Transverse colon (tissue), 4 donors: ENCODE measurements at regions not wholly inside any gene's neighbourhood (a gene's known extent, or its start where the extent isn't known, plus 50 kb on each side); places are given as distances from the start of the nearest gene placed in this dataset.
"Not testable (repeated sequence)": the region's sequence is repeated elsewhere in the genome, so short reads cannot be mapped to it uniquely, and the experiment has no call there.

ENCODE experiments used
- DNase-seq: peaks from one replicate; pipeline ENCODE4 v3.0.0-alpha.2; 2019
- H3K27ac ChIP-seq, 4 donors: fragments of 200-600 bp; sonication (generic); 2 replicates each; pipeline ENCODE4 v1.5.1; 2016 to 2018; ENCODE audit warnings: inconsistent platforms in 4 of 4
- H3K27me3 ChIP-seq: fragments of 200-600 bp; sonication (generic); 2 replicates; pipeline ENCODE4 v1.5.1; 2017; ENCODE audit warnings: inconsistent platforms
- H3K36me3 ChIP-seq, 4 donors: fragments of 200-600 bp; sonication (generic); 2 replicates each; pipeline ENCODE4 v1.5.1; 2017 to 2019; ENCODE audit warnings: inconsistent platforms in 4 of 4
- H3K4me1 ChIP-seq, 4 donors: fragments of 200-600 bp; sonication (generic); 2 replicates each; pipeline ENCODE4 v1.5.1; 2017 to 2020; ENCODE audit warnings: inconsistent platforms in 4 of 4
- H3K4me3 ChIP-seq, 4 donors: fragments of 200-600 bp; sonication (generic); 1 replicate in 1 of 4; 2 replicates in 3 of 4; pipeline versions ENCODE4 v1.5.1 to v1.6.1; 2017 to 2019; ENCODE audit warnings: inconsistent platforms in 4 of 4
- H3K9me3 ChIP-seq, 2 donors: fragments of 200-600 bp; sonication (generic); 2 replicates each; pipeline ENCODE4 v1.5.1; 2017 to 2019; ENCODE audit warnings: inconsistent platforms in 2 of 2
- EP300 ChIP-seq: sonication (generic); formaldehyde crosslinking; IDR thresholded peaks from one replicate; pipeline ENCODE4 v1.6.1; 2017; ENCODE audit warnings: antibody characterized with exemption, low read depth
- POLR2A ChIP-seq: fragments of 450-650 bp; IDR thresholded peaks from one replicate; pipeline ENCODE4 v1.6.1; 2016; ENCODE audit warnings: antibody characterized with exemption, mild to moderate bottlenecking, moderate library complexity
- POLR2AphosphoS5 ChIP-seq, 3 donors: sonication (generic); formaldehyde crosslinking; IDR thresholded peaks; one replicate each; pipeline ENCODE4 v1.6.1; 2016; ENCODE audit warnings: antibody characterized with exemption in 3 of 3
- WGBS, 2 donors: methylation state at CpG; one replicate each; pipeline ENCODE4 v1.1.5; 2018; ENCODE audit warnings: low coverage in 1 of 2; 5-methylcytosine and 5-hydroxymethylcytosine counted together
- in situ Hi-C, 4 donors: fragments of 200-750 bp; cut with MboI; loops; one replicate each; pipeline versions ENCODE4 v1.15.0 to v1.15.1; 2017; ENCODE audit warnings: low sequenced_read_pairs in 3 of 4, low pct_ligation_motif_present in 1 of 4, low pct_unique_long_range_greater_than_20kb in 1 of 4
- intact Hi-C: fragments of 100-400 bp; cut with DNase I; formaldehyde crosslinking; loops from one replicate; pipeline ENCODE4 v1.15.1; 2023; ENCODE audit warnings: low total_unique reads
- TF ChIP-seq, protein P1 (sequence below), 5 experiments: fragments of 200-600 bp in 3 of 5; fragments of 450-650 bp in 2 of 5; sonication (generic) in 3 of 5; IDR thresholded peaks; 1 replicate in 2 of 5; 2 replicates in 3 of 5; pipeline ENCODE4 v1.5.1; 2016 to 2017; ENCODE audit warnings: antibody characterized with exemption in 5 of 5, inconsistent platforms in 3 of 5, mild to moderate bottlenecking in 2 of 5, moderate library complexity in 1 of 5

DNA sequence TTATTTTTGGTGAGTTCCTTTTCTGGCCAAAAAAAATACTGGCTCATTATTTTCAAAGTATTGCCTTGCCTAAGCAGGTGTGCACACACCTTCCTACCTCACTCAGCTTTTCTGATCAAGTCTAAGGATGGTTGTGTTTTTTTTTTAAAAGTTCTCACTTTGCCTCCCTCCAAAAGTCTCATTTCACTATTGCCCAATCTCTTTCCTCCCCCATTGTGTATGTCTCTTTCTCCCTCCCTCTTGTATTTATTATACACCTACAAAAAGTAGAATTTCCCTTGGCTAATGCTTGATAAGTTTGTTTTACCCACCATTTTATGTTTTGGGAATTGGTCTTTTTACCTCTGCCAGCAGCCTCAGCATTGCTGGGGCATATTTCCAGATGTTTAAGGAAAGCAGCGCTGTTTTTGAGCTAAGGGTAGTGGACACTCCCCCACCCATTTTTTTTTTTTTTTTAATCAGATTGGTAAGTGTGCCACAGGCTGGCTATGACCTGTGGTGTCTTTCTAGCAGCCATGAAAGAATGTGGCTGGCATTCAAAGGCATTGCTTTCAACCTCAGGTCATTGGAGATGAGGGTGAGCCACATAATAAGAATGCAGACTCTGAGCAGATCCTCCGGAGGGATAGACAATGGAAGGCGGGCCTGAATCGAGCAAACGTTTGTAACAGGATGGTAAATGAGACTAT, 668.6 kb downstream of the UTRN start:
- DNase-seq = no peak
- in situ Hi-C loops = no loop called here

DNA sequence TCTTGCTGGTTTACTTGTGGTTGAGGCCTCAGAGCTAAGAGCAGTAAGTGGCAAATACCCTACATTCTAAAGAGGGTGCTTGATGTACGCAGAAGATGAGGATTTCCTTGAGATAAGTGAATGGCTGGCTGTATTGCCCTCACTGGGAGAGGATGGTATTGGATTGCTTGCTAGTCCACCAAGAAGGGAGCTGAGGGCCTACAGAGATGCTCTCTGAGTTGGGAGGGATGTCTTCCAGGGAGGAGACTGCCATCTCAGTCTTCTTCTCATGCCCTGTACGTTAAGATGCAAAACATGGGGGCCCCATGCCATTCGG, 669.1 kb downstream of the UTRN start:
- H3K4me3 ChIP-seq = no peak overlapping the region
- intact Hi-C loops (no loop called here), in situ Hi-C loops (no loop called here)
- H3K4me1 ChIP-seq = no peaks in the 10 kb centered on the region
- H3K36me3 ChIP-seq = no peaks in the 10 kb centered on the region
- H3K9me3 ChIP-seq = no peaks in the 10 kb centered on the region
- H3K27ac ChIP-seq = no peak overlapping the region
- 65 to 80% methylated on average over 3 of the region's 3 CpGs for WGBS, 2 donors
- no peak for DNase-seq
- H3K27me3 ChIP-seq = no peaks in the 10 kb centered on the region
- no peak for TF ChIP-seq POLR2A

More for the DNA sequence above, 668.6 kb downstream of the UTRN start:
- Histone ChIP-seq H3K27me3 (no peaks in the 10 kb centered on the region), H3K27ac (no peak overlapping the region), H3K36me3 (no peaks in the 10 kb centered on the region), H3K4me1 (no peaks in the 10 kb centered on the region), H3K4me3 (no peak overlapping the region), H3K9me3 (no peaks in the 10 kb centered on the region)
- WGBS, 2 donors = 92% methylated on average over 5 of the region's 5 CpGs; no CpG with 5 or more reads in 1 of the 2 donors
- intact Hi-C loops = no loop called here
- no peak for TF ChIP-seq EP300
- no peak for TF ChIP-seq POLR2A
- TF ChIP-seq, protein P1, sequence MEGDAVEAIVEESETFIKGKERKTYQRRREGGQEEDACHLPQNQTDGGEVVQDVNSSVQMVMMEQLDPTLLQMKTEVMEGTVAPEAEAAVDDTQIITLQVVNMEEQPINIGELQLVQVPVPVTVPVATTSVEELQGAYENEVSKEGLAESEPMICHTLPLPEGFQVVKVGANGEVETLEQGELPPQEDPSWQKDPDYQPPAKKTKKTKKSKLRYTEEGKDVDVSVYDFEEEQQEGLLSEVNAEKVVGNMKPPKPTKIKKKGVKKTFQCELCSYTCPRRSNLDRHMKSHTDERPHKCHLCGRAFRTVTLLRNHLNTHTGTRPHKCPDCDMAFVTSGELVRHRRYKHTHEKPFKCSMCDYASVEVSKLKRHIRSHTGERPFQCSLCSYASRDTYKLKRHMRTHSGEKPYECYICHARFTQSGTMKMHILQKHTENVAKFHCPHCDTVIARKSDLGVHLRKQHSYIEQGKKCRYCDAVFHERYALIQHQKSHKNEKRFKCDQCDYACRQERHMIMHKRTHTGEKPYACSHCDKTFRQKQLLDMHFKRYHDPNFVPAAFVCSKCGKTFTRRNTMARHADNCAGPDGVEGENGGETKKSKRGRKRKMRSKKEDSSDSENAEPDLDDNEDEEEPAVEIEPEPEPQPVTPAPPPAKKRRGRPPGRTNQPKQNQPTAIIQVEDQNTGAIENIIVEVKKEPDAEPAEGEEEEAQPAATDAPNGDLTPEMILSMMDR (IDR thresholded peaks at IDR 0.05) = no peak
- no peak for TF ChIP-seq POLR2AphosphoS5 (IDR thresholded peaks at IDR 0.05)

DNA sequence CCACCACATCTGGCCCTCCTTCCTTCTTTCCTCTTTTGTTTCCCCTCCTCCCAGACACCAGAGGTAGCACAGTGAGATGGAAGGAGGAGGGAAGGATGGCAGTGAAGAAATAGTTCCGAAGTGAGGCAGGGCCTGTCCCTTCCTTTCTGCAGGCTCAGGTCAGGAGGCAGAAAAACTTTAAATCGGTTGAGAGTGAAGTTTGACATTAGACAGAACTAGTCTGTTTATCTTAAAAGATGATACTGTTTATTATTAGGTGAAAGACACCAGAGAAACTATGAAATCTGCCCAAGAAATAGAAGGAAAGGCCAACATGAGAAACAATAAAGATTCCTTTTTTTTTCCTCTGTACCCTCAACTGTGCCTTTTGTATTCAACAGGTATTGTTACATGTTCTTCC, 670.3 kb downstream of the UTRN start:
- TF ChIP-seq EP300 (no peak), POLR2A (no peak), POLR2AphosphoS5 (IDR thresholded peaks at IDR 0.05) (peak in 1 of 3 donors; percentile 23)
- TF ChIP-seq, protein P1 (IDR thresholded peaks at IDR 0.05) = no peak
- intact Hi-C loops (no loop called here), in situ Hi-C loops (no loop called here)
- Histone ChIP-seq H3K4me1 (no peaks in the 10 kb centered on the region), H3K27ac (no peak overlapping the region), H3K27me3 (no peaks in the 10 kb centered on the region), H3K9me3 (no peaks in the 10 kb centered on the region), H3K36me3 (no peaks in the 10 kb centered on the region), H3K4me3 (no peak overlapping the region)
- 29 to 61% methylated on average over 1 to 2 of the region's 2 CpGs for WGBS, 2 donors
- no peak for DNase-seq

DNA sequence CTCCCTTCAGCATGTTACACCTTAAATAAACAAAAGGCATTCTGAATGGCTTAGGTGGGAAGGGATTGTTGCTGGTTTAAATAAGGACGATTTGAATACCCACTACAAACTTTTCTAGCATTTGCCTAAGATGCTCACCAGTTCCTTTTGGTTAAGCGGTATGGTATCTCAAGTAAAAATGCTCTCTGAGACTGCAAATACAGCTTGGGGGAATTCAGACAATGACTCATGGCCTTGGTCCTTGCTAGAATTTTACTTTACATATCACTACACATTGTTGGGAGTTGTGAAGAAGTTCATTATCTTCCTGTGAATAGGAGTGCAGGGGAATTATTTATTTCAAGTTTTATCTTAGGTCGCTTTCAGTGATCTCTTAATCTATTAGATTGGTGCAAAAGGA, 670.7 kb downstream of the UTRN start:
- no peaks in the 10 kb centered on the region for H3K9me3 ChIP-seq
- no peak for TF ChIP-seq POLR2AphosphoS5 (IDR thresholded peaks at IDR 0.05)
- TF ChIP-seq, protein P1 (IDR thresholded peaks at IDR 0.05) = no peak
- TF ChIP-seq POLR2A = no peak
- no peak for TF ChIP-seq EP300
- no peaks in the 10 kb centered on the region for H3K27me3 ChIP-seq
- in situ Hi-C loops (no loop called here), intact Hi-C loops (no loop called here)
- no peaks in the 10 kb centered on the region for H3K4me1 ChIP-seq
- WGBS, 2 donors = 67 to 75% methylated on average over 3 of the region's 3 CpGs
- H3K4me3 ChIP-seq = no peak overlapping the region
- no peaks in the 10 kb centered on the region for H3K36me3 ChIP-seq
- H3K27ac ChIP-seq = no peak overlapping the region
- DNase-seq = no peak

DNA sequence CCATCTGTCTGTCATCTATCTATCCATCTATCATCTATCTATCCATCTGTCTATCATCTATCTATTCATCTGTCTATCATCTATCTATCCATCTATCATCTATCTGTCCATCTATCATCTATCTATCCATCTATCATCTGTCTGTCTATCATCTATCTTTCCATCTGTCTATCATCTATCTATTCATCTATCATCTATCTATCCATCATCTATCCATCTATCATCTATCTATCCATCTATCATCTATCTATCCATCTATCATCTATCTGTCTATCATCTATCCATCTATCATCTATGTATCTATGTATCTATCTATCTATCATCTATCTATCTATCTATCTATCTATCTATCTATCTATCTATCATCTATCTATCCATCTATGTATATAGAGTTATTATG, 671.6 kb downstream of the UTRN start:
- H3K36me3 ChIP-seq, H3K27ac ChIP-seq, H3K27me3 ChIP-seq, DNase-seq, H3K9me3 ChIP-seq, intact Hi-C loops, in situ Hi-C loops, H3K4me3 ChIP-seq, H3K4me1 ChIP-seq: not testable (repeated sequence)
